ENCODE measurements at regions not wholly inside any gene's neighbourhood (a gene's known extent, or its start where the extent isn't known, plus 50 kb on each side); places are given as distances from the start of the nearest gene placed in this dataset.

DNA sequence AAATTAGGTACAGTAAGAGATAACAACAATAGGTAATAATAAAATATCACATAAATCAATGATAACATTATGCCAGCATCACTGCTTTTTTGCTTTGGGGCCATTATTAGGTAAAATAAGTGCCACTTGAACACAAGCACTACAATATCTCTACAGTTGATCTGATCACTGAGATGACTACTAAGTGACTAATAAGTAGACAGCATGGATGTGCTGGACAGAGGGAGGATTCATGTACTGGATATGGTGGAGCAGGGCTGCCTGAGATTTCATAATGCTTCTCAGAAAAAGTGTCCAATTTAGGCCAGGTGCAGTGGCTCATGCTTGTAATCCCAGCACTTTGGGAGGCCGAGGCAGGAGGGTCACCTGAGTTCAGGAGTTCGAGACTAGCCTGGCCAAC is 137.8 kb upstream of the IL1RAPL2 start:
- Mint-ChIP-seq H3K36me3 (ENCODE audit: low read depth) (no peaks in the 10 kb centered on the region), H3K4me1 (ENCODE audit: low read depth) (no peaks in the 10 kb centered on the region), H3K4me3 (ENCODE audit: unreplicated experiment) (no peak overlapping the region), H3K27ac (ENCODE audit: unreplicated experiment) (no peak overlapping the region), H3K9me3 (ENCODE audit: low read depth) (peaks cover 3% of the 10 kb centered on the region), H3K27me3 (ENCODE audit: low read depth) (peaks cover 9% of the 10 kb centered on the region)
- DNase-seq (ENCODE audit: low spot score), result no peak
- TF ChIP-seq, protein P1, sequence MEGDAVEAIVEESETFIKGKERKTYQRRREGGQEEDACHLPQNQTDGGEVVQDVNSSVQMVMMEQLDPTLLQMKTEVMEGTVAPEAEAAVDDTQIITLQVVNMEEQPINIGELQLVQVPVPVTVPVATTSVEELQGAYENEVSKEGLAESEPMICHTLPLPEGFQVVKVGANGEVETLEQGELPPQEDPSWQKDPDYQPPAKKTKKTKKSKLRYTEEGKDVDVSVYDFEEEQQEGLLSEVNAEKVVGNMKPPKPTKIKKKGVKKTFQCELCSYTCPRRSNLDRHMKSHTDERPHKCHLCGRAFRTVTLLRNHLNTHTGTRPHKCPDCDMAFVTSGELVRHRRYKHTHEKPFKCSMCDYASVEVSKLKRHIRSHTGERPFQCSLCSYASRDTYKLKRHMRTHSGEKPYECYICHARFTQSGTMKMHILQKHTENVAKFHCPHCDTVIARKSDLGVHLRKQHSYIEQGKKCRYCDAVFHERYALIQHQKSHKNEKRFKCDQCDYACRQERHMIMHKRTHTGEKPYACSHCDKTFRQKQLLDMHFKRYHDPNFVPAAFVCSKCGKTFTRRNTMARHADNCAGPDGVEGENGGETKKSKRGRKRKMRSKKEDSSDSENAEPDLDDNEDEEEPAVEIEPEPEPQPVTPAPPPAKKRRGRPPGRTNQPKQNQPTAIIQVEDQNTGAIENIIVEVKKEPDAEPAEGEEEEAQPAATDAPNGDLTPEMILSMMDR (IDR thresholded peaks at IDR 0.05), result no peak

DNA sequence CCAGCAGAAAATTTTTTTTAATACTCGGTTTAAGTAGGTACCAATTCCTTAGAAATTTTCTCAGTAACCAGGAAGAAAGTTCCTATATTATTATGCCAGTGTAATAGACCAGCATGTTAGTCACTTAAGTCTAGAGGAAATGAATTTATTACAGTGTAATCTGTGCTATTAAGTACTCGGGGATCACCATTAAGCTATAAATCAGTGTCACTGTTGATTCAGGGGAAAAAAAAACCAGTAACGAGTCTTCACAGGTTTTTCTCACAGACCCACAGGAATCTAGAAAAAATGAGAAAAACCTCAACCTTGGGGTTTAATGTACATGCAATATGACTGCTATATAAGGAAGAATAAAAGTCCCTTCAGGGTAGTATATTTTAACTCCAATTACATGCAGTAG is 138.3 kb upstream of the IL1RAPL2 start:
- H3K4me1 Mint-ChIP-seq (ENCODE audit: low read depth), result no peaks in the 10 kb centered on the region
- H3K27ac Mint-ChIP-seq (ENCODE audit: unreplicated experiment), result no peak overlapping the region
- H3K36me3 Mint-ChIP-seq (ENCODE audit: low read depth), result no peaks in the 10 kb centered on the region
- H3K27me3 Mint-ChIP-seq (ENCODE audit: low read depth), result peaks cover 9% of the 10 kb centered on the region
- peaks cover 2% of the 10 kb centered on the region for H3K9me3 Mint-ChIP-seq (ENCODE audit: low read depth)
- TF ChIP-seq, protein P1 (IDR thresholded peaks at IDR 0.05), result no peak
- H3K4me3 Mint-ChIP-seq (ENCODE audit: unreplicated experiment), result no peak overlapping the region
- no peak for DNase-seq (ENCODE audit: low spot score)

DNA sequence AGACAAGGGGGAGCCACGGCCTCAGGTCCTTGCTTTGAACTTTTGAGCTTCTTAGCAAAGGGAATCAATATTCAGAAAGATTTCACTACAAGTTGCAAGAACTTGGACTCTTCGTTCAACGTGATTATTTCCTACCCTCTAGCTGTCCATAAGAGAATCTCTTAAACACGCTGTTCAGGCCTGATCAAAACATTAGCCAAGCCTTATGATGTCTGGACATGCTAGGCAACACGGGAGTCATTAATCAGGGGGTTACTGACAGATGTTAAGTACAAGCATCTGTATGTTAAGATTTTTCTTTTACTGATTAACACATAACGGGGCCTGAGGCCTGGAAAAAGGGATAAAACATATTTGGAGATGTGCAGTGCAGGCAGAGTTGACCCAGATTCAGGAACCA is 138.9 kb upstream of the IL1RAPL2 start:
- Mint-ChIP-seq H3K27me3 (ENCODE audit: low read depth) (peaks cover 9% of the 10 kb centered on the region), H3K27ac (ENCODE audit: unreplicated experiment) (no peak overlapping the region), H3K9me3 (ENCODE audit: low read depth) (peaks cover 2% of the 10 kb centered on the region), H3K4me1 (ENCODE audit: low read depth) (no peaks in the 10 kb centered on the region), H3K36me3 (ENCODE audit: low read depth) (no peaks in the 10 kb centered on the region), H3K4me3 (ENCODE audit: unreplicated experiment) (no peak overlapping the region)
- TF ChIP-seq, protein P1 (IDR thresholded peaks at IDR 0.05), result no peak
- DNase-seq (ENCODE audit: low spot score), result no peak

GRCh38 chrX:104420907-104421306 is 145.1 kb upstream of the IL1RAPL2 start:
- H3K9me3 Mint-ChIP-seq (ENCODE audit: low read depth), result peaks cover 16% of the 10 kb centered on the region
- no peak overlapping the region for H3K27ac Mint-ChIP-seq (ENCODE audit: unreplicated experiment)
- TF ChIP-seq, protein P1 (IDR thresholded peaks at IDR 0.05), result no peak
- no peaks in the 10 kb centered on the region for H3K36me3 Mint-ChIP-seq (ENCODE audit: low read depth)
- no peak for DNase-seq (ENCODE audit: low spot score)
- H3K4me1 Mint-ChIP-seq (ENCODE audit: low read depth), result no peaks in the 10 kb centered on the region
- no peak overlapping the region for H3K4me3 Mint-ChIP-seq (ENCODE audit: unreplicated experiment)
- H3K27me3 Mint-ChIP-seq (ENCODE audit: low read depth), result peaks cover 6% of the 10 kb centered on the region

DNA sequence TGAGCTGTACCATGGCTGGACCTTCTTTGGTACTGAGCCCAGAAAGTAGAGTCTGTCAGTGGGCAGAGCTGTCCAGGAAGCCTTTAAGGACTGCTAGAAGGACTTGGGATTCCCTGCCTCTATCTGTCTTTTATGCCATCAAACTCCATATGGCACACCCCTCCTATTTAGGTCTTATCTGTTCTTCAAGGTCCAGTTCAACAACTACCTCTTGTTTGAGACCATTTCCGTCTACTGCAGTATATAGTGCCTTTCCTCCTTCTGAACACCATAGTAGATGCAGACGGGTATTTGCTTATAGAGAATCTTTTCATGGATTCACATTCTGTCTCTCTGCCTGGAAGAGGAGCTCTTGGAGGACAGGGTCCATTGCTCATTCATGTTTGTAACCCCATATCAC is 146.1 kb upstream of the IL1RAPL2 start:
- DNase-seq (ENCODE audit: low spot score), result no peak
- no peak overlapping the region for H3K4me3 Mint-ChIP-seq (ENCODE audit: unreplicated experiment)
- H3K27ac Mint-ChIP-seq (ENCODE audit: unreplicated experiment), result no peak overlapping the region
- H3K36me3 Mint-ChIP-seq (ENCODE audit: low read depth), result no peaks in the 10 kb centered on the region
- H3K27me3 Mint-ChIP-seq (ENCODE audit: low read depth), result peaks cover 1% of the 10 kb centered on the region
- H3K9me3 Mint-ChIP-seq (ENCODE audit: low read depth), result peaks cover 22% of the 10 kb centered on the region
- no peaks in the 10 kb centered on the region for H3K4me1 Mint-ChIP-seq (ENCODE audit: low read depth)
- TF ChIP-seq, protein P1 (IDR thresholded peaks at IDR 0.05), result no peak

All from chondrocyte (in vitro differentiated cells).